ENCODE measurements at regions not wholly inside any gene's neighbourhood (a gene's known extent, or its start where the extent isn't known, plus 50 kb on each side); places are given as distances from the start of the nearest gene placed in this dataset.

DNA sequence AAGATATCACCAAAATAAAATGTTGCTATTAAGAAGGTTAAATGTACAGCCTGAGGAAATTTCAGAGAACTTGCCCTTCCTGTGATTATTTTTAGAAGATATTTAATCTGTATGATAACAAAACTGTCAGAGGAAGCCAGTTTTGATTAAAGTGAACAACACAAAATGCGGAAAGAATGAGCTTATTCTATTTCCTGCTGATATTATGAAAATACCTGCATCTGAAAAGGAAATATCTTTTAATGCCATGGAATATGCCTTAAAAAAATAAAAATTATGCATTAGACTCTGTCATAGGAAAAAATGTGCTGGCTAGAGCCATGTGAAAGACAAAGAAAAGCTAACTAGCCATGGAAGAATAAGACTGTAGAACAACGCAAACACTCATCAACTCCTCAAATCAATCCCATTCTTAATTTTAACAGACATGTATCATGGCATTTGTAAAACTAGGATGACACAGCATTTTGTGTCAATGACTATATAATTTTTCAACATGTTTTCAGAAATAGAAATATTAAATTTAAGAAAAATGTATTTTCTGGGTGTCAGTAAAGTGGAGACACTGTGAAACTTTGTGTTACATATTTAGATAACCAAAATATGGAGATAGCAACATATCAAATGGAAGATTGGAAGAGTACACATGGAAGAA is 1768.2 kb downstream of the SUCLG1 start:
- TF ChIP-seq, protein P1, sequence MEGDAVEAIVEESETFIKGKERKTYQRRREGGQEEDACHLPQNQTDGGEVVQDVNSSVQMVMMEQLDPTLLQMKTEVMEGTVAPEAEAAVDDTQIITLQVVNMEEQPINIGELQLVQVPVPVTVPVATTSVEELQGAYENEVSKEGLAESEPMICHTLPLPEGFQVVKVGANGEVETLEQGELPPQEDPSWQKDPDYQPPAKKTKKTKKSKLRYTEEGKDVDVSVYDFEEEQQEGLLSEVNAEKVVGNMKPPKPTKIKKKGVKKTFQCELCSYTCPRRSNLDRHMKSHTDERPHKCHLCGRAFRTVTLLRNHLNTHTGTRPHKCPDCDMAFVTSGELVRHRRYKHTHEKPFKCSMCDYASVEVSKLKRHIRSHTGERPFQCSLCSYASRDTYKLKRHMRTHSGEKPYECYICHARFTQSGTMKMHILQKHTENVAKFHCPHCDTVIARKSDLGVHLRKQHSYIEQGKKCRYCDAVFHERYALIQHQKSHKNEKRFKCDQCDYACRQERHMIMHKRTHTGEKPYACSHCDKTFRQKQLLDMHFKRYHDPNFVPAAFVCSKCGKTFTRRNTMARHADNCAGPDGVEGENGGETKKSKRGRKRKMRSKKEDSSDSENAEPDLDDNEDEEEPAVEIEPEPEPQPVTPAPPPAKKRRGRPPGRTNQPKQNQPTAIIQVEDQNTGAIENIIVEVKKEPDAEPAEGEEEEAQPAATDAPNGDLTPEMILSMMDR (IDR thresholded peaks at IDR 0.05; ENCODE audit: low read depth, low read length, poor library complexity, severe bottlenecking), result no peak
- no peak for TF ChIP-seq EZH2phosphoT487 (IDR thresholded peaks at IDR 0.05; ENCODE audit: borderline replicate concordance, low read length)

Measured in DOHH2 (cell line).